Hepatocyte (in vitro differentiated cells): ENCODE measurements at regions not wholly inside any gene's neighbourhood (a gene's known extent, or its start where the extent isn't known, plus 50 kb on each side); places are given as distances from the start of the nearest gene placed in this dataset.

Experiments used
- DNase-seq: peaks from one replicate; pipeline ENCODE4 v3.0.0-alpha.2; 2016; ENCODE audit warnings: low spot score
- H2AFZ ChIP-seq: fragments of 200-600 bp; sonication (generic); 2 replicates; pipeline ENCODE4 v1.6.0; 2016; ENCODE audit warnings: antibody characterized with exemption, mild to moderate bottlenecking
- H3K27ac ChIP-seq: fragments of 200-600 bp; sonication (generic); 2 replicates; pipeline ENCODE4 v1.5.1; 2016; ENCODE audit warnings: mild to moderate bottlenecking
- H3K27me3 ChIP-seq: fragments of 200-600 bp; sonication (generic); 2 replicates; pipeline ENCODE4 v1.6.1; 2016
- H3K36me3 ChIP-seq: fragments of 200-600 bp; sonication (generic); replicated peaks from 2 replicates; pipeline ENCODE4 v1.5.1; 2016; ENCODE audit warnings: low read depth; ENCODE audit not compliant: insufficient read depth
- H3K4me1 ChIP-seq: fragments of 200-600 bp; sonication (generic); 2 replicates; pipeline ENCODE4 v1.5.1; 2016; ENCODE audit warnings: mild to moderate bottlenecking, moderate library complexity; ENCODE audit not compliant: insufficient read depth
- H3K4me2 ChIP-seq: fragments of 200-600 bp; sonication (generic); 2 replicates; pipeline ENCODE4 v1.6.0; 2016
- H3K4me3 ChIP-seq: fragments of 200-600 bp; sonication (generic); 2 replicates; pipeline ENCODE4 v1.5.1; 2016; ENCODE audit warnings: mild to moderate bottlenecking
- H3K79me2 ChIP-seq: fragments of 200-600 bp; sonication (generic); 2 replicates; pipeline ENCODE4 v1.6.0; 2017; ENCODE audit warnings: mild to moderate bottlenecking
- H3K9me2 ChIP-seq: fragments of 200-600 bp; sonication (generic); replicated peaks from 2 replicates; pipeline ENCODE4 v1.6.0; 2017; ENCODE audit warnings: mild to moderate bottlenecking; ENCODE audit not compliant: insufficient read depth
- H3K9me3 ChIP-seq: fragments of 200-600 bp; sonication (generic); 2 replicates; pipeline ENCODE4 v1.5.1; 2016; ENCODE audit warnings: low read depth, mild to moderate bottlenecking
- H4K20me1 ChIP-seq: fragments of 200-600 bp; sonication (generic); 2 replicates; pipeline ENCODE4 v1.6.0; 2016; ENCODE audit warnings: mild to moderate bottlenecking; ENCODE audit not compliant: insufficient read depth, poor library complexity, severe bottlenecking
- CTCF ChIP-seq: fragments of 200-600 bp; sonication (generic); IDR thresholded peaks from 2 replicates; pipeline ENCODE4 v1.5.1; 2016; ENCODE audit warnings: antibody characterized with exemption, mild to moderate bottlenecking; ENCODE audit not compliant: poor library complexity
- EZH2 ChIP-seq: fragments of 200-600 bp; sonication (generic); IDR thresholded peaks from 2 replicates; pipeline ENCODE4 v1.6.1; 2016; ENCODE audit warnings: antibody characterized with exemption, mild to moderate bottlenecking, borderline replicate concordance
- EZH2phosphoT487 ChIP-seq: fragments of 200-600 bp; sonication (generic); IDR thresholded peaks from one replicate; pipeline ENCODE4 v1.6.1; 2018; ENCODE audit warnings: antibody characterized with exemption, mild to moderate bottlenecking, low read depth, moderate library complexity; ENCODE audit not compliant: unreplicated experiment, severe bottlenecking
- WGBS: methylation state at CpG from one replicate; pipeline ENCODE4 v1.1.6; 2016; ENCODE audit warnings: low lambda C conversion rate; ENCODE audit errors: missing lambda C conversion rate; 5-methylcytosine and 5-hydroxymethylcytosine counted together

- H3K9me3 ChIP-seq, result no peaks in the 10 kb centered on the region
- no peaks in the 10 kb centered on the region for H3K4me1 ChIP-seq
- no peaks in the 10 kb centered on the region for H3K9me2 ChIP-seq
- no peak overlapping the region for H3K4me3 ChIP-seq
- WGBS, result 87% methylated on average over 2 of the region's 2 CpGs
- no peaks in the 10 kb centered on the region for H3K27me3 ChIP-seq
- TF ChIP-seq EZH2phosphoT487 (no peak), CTCF (no peak), EZH2 (no peak)
- no peak overlapping the region for H2AFZ ChIP-seq
- no peaks in the 10 kb centered on the region for H3K36me3 ChIP-seq
- DNase-seq, result no peak
- no peak overlapping the region for H3K27ac ChIP-seq
- no peaks in the 10 kb centered on the region for H3K79me2 ChIP-seq
- no peaks in the 10 kb centered on the region for H4K20me1 ChIP-seq
- H3K4me2 ChIP-seq, result no peak overlapping the region
Measured at GRCh38 chr2:144603334-144603733, 83.4 kb upstream of the ZEB2 start.

- Histone ChIP-seq H3K27me3 (no peaks in the 10 kb centered on the region), H3K4me1 (no peaks in the 10 kb centered on the region), H3K27ac (no peak overlapping the region), H3K4me2 (no peak overlapping the region), H3K79me2 (no peaks in the 10 kb centered on the region), H3K9me3 (no peaks in the 10 kb centered on the region), H4K20me1 (no peaks in the 10 kb centered on the region), H3K9me2 (no peaks in the 10 kb centered on the region), H2AFZ (no peak overlapping the region), H3K4me3 (no peak overlapping the region), H3K36me3 (no peaks in the 10 kb centered on the region)
- TF ChIP-seq CTCF, result no peak
- no peak for TF ChIP-seq EZH2phosphoT487
- TF ChIP-seq EZH2, result no peak
- 72% methylated on average over 5 of the region's 5 CpGs for WGBS
- no peak for DNase-seq
Measured at GRCh38 chr2:144598906-144599305, 79.0 kb upstream of the ZEB2 start.

GRCh38 chr2:144597894-144598593, 78.1 kb upstream of the ZEB2 start:
- no peak for DNase-seq
- Histone ChIP-seq H3K27me3 (no peaks in the 10 kb centered on the region), H3K4me3 (no peak overlapping the region), H3K9me2 (no peaks in the 10 kb centered on the region), H3K9me3 (no peaks in the 10 kb centered on the region), H3K36me3 (no peaks in the 10 kb centered on the region), H3K79me2 (no peaks in the 10 kb centered on the region), H3K27ac (no peak overlapping the region), H3K4me2 (no peak overlapping the region), H3K4me1 (no peaks in the 10 kb centered on the region), H2AFZ (no peak overlapping the region), H4K20me1 (no peaks in the 10 kb centered on the region)
- 80% methylated on average over 6 of the region's 6 CpGs for WGBS
- TF ChIP-seq EZH2phosphoT487 (no peak), EZH2 (no peak), CTCF (no peak)
